ENCODE measurements at regions not wholly inside any gene's neighbourhood (a gene's known extent, or its start where the extent isn't known, plus 50 kb on each side); places are given as distances from the start of the nearest gene placed in this dataset.

- intact Hi-C loops (cut with DNase I): loop anchor here in 1 of 10 donors (10.0 kb wide), 1 partner anchor 151 kb away; no protein-coding TSS in a partner anchor
- TF ChIP-seq POLR2A (IDR thresholded peaks at IDR 0.05) (no peak), CTCF (IDR thresholded peaks at IDR 0.05) (no peak)
- 96% methylated on average over 1 of the region's 1 CpG for WGBS, 4 donors
- peaks cover 0 to 14% (median 1%) of the 10 kb centered on the region in 12 donors for H3K4me1 ChIP-seq
- H3K36me3 ChIP-seq: peaks cover 0 to 35% (median 0%) of the 10 kb centered on the region in 9 donors
- no peak overlapping the region for H3K4me3 ChIP-seq
- H3K27ac ChIP-seq: no peak overlapping the region
- no peak for DNase-seq
- no peak for ATAC-seq
- no peaks in the 10 kb centered on the region for H3K27me3 ChIP-seq
- H3K9me3 ChIP-seq: no peaks in the 10 kb centered on the region
Observed at GRCh38 chr21:16606271-16606670, 876.5 kb downstream of the USP25 start.

DNA sequence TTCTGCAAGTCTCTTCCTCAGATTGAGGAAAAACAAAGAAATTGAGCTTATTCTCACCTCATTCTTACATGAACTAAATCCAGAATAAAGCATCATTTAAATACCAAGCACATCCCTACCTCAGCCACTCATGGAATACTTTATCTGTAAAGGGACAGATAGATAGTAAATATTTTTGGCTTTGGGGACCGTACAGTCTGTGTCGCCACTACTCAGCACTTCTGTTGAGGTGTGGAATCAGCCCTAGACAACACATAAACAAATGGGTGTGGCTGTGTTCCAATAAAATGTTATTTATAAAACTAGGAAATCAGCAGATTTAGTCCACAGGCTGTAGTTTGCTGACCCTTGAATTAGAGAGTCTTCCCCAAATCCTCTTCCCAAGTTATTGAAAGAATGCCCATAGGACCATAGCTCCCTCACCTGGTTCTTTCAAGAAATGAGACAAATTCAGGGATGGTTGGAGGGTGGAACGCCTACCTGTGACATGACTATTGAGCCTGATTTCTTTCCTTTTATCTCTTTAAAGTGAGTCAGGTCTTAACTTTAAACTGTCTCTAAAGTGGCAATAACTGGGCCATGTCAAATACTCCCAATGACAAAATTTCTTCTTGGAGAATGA, 878.5 kb downstream of the USP25 start:
- peak; percentile 39 to 51 (median 45) for ATAC-seq

GRCh38 chr21:16619281-16619680, 889.5 kb downstream of the USP25 start:
- no peak overlapping the region for H3K4me3 ChIP-seq
- H3K27me3 ChIP-seq: no peaks in the 10 kb centered on the region
- H3K9me3 ChIP-seq: peaks cover 0 to 4% (median 0%) of the 10 kb centered on the region in 12 donors
- ATAC-seq (no peak), DNase-seq (no peak)
- TF ChIP-seq POLR2A (IDR thresholded peaks at IDR 0.05) (no peak), CTCF (IDR thresholded peaks at IDR 0.05) (no peak)
- WGBS, 4 donors: 95 to 97% (median 97%) methylated on average over 2 of the region's 2 CpGs
- no peak overlapping the region for H3K27ac ChIP-seq
- peaks cover 0 to 18% (median 0%) of the 10 kb centered on the region in 9 donors for H3K36me3 ChIP-seq
- intact Hi-C loops (cut with DNase I): loop anchor here in 1 of 10 donors (10.0 kb wide), 1 partner anchor 164 kb away; no protein-coding TSS in a partner anchor
- H3K4me1 ChIP-seq: peaks cover 0 to 9% (median 0%) of the 10 kb centered on the region in 12 donors

More for the DNA sequence above, 878.5 kb downstream of the USP25 start:
- Histone ChIP-seq H3K27me3 (no peaks in the 10 kb centered on the region), H3K4me1 (peaks cover 0 to 14% (median 1%) of the 10 kb centered on the region in 12 donors), H3K4me3 (no peak overlapping the region), H3K9me3 (peaks cover 0 to 6% (median 0%) of the 10 kb centered on the region in 12 donors), H3K36me3 (peaks cover 0 to 38% (median 0%) of the 10 kb centered on the region in 9 donors), H3K27ac (no peak overlapping the region)
- TF ChIP-seq CTCF (IDR thresholded peaks at IDR 0.05): peak in 6 of 12 donors; percentile 14 to 49 (median 34)
- no peak for TF ChIP-seq POLR2A (IDR thresholded peaks at IDR 0.05)
- no peak for DNase-seq
- intact Hi-C loops (cut with DNase I): loop anchor here in 1 of 10 donors (10.0 kb wide), 1 partner anchor 154 kb away; no protein-coding TSS in a partner anchor
- WGBS, 4 donors: 73 to 79% (median 77%) methylated on average over 3 of the region's 3 CpGs

DNA sequence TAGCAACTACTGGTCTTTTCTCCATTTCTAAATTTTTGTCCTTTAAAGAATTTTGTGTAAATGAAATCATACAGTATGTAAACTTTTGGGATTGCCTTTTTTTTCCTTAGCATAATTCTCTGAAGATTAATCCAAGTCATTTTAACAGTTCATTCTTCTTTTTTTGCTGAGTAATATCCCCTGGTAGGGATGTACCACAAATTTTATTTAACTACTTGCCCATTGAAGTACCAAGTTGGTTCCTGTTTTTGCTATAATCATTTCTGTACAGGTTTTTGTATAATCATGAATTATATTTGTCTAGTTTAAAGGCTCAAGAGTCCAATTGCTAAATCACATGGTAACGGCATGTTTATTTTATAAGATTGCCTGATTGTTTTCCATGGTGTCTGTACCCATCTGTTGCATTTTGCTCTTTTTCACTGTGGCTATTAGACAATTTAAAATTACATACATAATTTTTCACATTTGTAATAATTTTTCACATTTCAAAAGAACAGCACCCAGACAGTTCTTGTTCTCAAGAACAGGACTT, 891.1 kb downstream of the USP25 start:
- no peak overlapping the region for H3K4me3 ChIP-seq
- peaks cover 0 to 4% (median 0%) of the 10 kb centered on the region in 12 donors for H3K9me3 ChIP-seq
- no peaks in the 10 kb centered on the region for H3K27me3 ChIP-seq
- peaks cover 0 to 16% (median 2%) of the 10 kb centered on the region in 12 donors for H3K4me1 ChIP-seq
- H3K27ac ChIP-seq: no peak overlapping the region
- TF ChIP-seq CTCF (IDR thresholded peaks at IDR 0.05): no peak
- TF ChIP-seq POLR2A (IDR thresholded peaks at IDR 0.05): no peak
- intact Hi-C loops (cut with DNase I): no loop called here
- WGBS, 4 donors: 87 to 96% (median 92%) methylated on average over 1 of the region's 1 CpG
- no peak for DNase-seq
- peaks cover 0 to 18% (median 0%) of the 10 kb centered on the region in 9 donors for H3K36me3 ChIP-seq
- ATAC-seq: no peak

All from heart left ventricle (tissue), 16 donors.